ENCODE measurements at regions not wholly inside any gene's neighbourhood (a gene's known extent, or its start where the extent isn't known, plus 50 kb on each side); places are given as distances from the start of the nearest gene placed in this dataset.
A peak's percentile ranks its signal among the peaks of the same experiment; 100 is the strongest.

GRCh38 chr6:88445188-88445965 is 279.2 kb upstream of the CNR1 start:
- intact Hi-C loops (cut with DNase I): no loop called here
- Histone ChIP-seq H3K27me3 (no peaks in the 10 kb centered on the region), H3K4me3 (no peak overlapping the region), H3K27ac (no peak overlapping the region), H3K9me3 (no peaks in the 10 kb centered on the region), H3K4me1 (no peaks in the 10 kb centered on the region), H3K36me3 (no peaks in the 10 kb centered on the region)
- TF ChIP-seq POLR2A (IDR thresholded peaks at IDR 0.05) (no peak), CTCF (IDR thresholded peaks at IDR 0.05) (no peak)
- 56 to 69% (median 64%) methylated on average over 2 of the region's 2 CpGs for WGBS, 4 donors
- no peak for ATAC-seq
- no peak for DNase-seq

- WGBS, 4 donors: 73 to 94% (median 86%) methylated on average over 1 of the region's 1 CpG
- no peak overlapping the region for H3K4me3 ChIP-seq
- no peak overlapping the region for H3K27ac ChIP-seq
- ATAC-seq (no peak), DNase-seq (no peak)
- TF ChIP-seq POLR2A (IDR thresholded peaks at IDR 0.05) (no peak), CTCF (IDR thresholded peaks at IDR 0.05) (no peak)
- no peaks in the 10 kb centered on the region for H3K36me3 ChIP-seq
- no peaks in the 10 kb centered on the region for H3K27me3 ChIP-seq
- intact Hi-C loops (cut with DNase I): no loop called here
- no peaks in the 10 kb centered on the region for H3K9me3 ChIP-seq
- no peaks in the 10 kb centered on the region for H3K4me1 ChIP-seq
Measured at GRCh38 chr6:88443554-88443953, 277.4 kb upstream of the CNR1 start.

GRCh38 chr6:88442737-88443136 is 276.6 kb upstream of the CNR1 start:
- DNase-seq (no peak), ATAC-seq (peak in 1 of 4 donors; percentile 33)
- WGBS, 4 donors: 83 to 92% (median 84%) methylated on average over 4 of the region's 4 CpGs
- Histone ChIP-seq H3K9me3 (no peaks in the 10 kb centered on the region), H3K27ac (no peak overlapping the region), H3K4me3 (no peak overlapping the region), H3K27me3 (no peaks in the 10 kb centered on the region), H3K36me3 (no peaks in the 10 kb centered on the region), H3K4me1 (no peaks in the 10 kb centered on the region)
- intact Hi-C loops (cut with DNase I): no loop called here
- TF ChIP-seq CTCF (IDR thresholded peaks at IDR 0.05) (no peak), POLR2A (IDR thresholded peaks at IDR 0.05) (no peak)

GRCh38 chr6:88441346-88441745 is 275.2 kb upstream of the CNR1 start:
- intact Hi-C loops (cut with DNase I): no loop called here
- ATAC-seq: no peak
- WGBS, 4 donors: 63 to 78% (median 68%) methylated on average over 4 of the region's 4 CpGs
- H3K27me3 ChIP-seq: no peaks in the 10 kb centered on the region
- DNase-seq: no peak
- no peak for TF ChIP-seq CTCF (IDR thresholded peaks at IDR 0.05)
- TF ChIP-seq POLR2A (IDR thresholded peaks at IDR 0.05): no peak
- H3K27ac ChIP-seq: no peak overlapping the region
- no peaks in the 10 kb centered on the region for H3K9me3 ChIP-seq
- H3K4me1 ChIP-seq: no peaks in the 10 kb centered on the region
- H3K4me3 ChIP-seq: no peak overlapping the region
- H3K36me3 ChIP-seq: no peaks in the 10 kb centered on the region
